HFF-Myc (cell line): ENCODE measurements at regions not wholly inside any gene's neighbourhood (a gene's known extent, or its start where the extent isn't known, plus 50 kb on each side); places are given as distances from the start of the nearest gene placed in this dataset.
A peak's percentile ranks its signal among the peaks of the same experiment; 100 is the strongest.

Experiments used
- DNase-seq: peaks from one replicate; pipeline ENCODE4 v3.0.0-alpha.2; 2011; ENCODE audit warnings: low read depth; ENCODE audit errors: extremely low read depth
- H3K4me3 ChIP-seq: replicated peaks from 2 replicates; pipeline ENCODE4 v1.5.1; 2011; ENCODE audit warnings: low read depth, mild to moderate bottlenecking, control low read depth, low read length
- TF ChIP-seq, protein P1 (sequence below): IDR thresholded peaks from 2 replicates; pipeline ENCODE4 v1.5.1; 2012; ENCODE audit warnings: mild to moderate bottlenecking, low read depth, low read length, control low read depth; ENCODE audit errors: missing control alignments

DNA sequence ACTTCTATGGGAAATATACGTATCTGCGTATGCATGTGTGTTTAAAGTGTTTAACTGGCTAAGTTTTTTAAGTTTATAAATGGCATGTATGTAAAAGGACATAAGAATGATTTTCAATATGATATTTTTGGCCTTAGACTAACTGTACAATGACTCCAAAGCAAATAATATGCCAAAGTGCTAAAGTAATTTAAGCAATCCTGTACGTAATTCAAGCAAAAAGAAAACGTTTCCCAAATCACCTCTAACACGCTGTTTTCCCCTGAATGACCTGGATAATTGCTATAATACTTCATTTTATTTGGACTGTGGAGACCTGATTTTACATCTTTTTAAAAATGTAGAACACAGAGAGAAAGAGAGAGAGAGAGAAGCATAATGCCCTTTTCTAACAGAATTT lies 183.0 kb upstream of the HAND2 start:
- H3K4me3 ChIP-seq, result no peak overlapping the region
- no peak for DNase-seq
- TF ChIP-seq, protein P1, sequence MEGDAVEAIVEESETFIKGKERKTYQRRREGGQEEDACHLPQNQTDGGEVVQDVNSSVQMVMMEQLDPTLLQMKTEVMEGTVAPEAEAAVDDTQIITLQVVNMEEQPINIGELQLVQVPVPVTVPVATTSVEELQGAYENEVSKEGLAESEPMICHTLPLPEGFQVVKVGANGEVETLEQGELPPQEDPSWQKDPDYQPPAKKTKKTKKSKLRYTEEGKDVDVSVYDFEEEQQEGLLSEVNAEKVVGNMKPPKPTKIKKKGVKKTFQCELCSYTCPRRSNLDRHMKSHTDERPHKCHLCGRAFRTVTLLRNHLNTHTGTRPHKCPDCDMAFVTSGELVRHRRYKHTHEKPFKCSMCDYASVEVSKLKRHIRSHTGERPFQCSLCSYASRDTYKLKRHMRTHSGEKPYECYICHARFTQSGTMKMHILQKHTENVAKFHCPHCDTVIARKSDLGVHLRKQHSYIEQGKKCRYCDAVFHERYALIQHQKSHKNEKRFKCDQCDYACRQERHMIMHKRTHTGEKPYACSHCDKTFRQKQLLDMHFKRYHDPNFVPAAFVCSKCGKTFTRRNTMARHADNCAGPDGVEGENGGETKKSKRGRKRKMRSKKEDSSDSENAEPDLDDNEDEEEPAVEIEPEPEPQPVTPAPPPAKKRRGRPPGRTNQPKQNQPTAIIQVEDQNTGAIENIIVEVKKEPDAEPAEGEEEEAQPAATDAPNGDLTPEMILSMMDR, result no peak

DNA sequence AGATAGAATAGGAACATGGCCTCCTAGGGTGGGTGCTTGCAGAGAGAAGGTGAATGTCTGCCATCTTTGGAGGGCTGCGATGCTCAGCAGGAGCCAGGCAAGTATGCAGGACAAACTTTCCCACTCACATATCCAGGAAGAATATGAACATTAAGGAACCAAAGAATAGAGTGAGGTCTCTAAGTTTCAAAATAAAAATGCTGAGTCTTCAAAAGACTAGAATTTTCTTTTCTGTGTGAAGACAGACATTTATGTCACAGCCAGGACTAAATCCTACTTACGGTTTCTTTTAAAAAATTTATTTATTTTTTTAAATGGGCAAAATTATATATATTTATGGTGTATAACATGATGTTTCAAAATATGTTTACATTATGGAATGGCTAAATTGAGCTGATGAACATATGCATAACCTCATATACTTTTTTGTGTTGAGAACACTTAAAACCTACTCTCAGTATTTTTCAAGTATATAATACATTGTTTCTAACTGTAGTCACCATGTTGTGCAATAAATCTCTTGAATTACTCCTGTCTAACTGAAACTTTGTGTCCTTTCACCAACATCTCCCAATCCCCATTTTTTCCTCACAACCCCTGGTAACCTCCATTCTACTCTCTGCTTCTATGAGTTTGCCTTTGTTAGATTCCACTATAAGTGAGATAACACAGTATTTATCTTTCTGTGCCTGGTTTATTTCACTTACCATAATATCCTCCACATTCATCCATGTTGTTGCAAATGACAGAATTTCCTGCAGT lies 177.8 kb upstream of the HAND2 start:
- TF ChIP-seq, protein P1, result no peak
- H3K4me3 ChIP-seq, result no peak overlapping the region
- DNase-seq, result no peak

DNA sequence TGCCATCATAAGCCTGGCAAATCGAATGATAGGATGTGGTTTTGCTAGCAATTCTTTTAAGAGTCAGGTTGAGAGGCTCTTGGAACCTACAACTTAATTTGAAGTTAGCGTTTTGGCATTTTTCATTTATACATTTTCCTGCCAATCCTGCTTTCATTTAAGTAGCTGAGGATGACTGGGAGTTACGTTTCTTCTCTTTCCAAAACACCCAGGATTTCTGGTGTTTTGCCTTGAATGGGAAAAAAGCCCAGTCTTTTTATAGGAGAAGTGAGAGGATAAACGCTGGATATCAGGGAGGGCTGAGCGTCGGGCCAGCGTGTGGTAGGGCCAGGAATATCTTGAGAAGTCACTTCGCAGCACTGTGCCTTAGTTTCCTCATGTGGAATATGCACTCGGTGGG lies 174.2 kb upstream of the HAND2 start:
- TF ChIP-seq, protein P1, result no peak
- DNase-seq, result no peak
- H3K4me3 ChIP-seq, result no peak overlapping the region

DNA sequence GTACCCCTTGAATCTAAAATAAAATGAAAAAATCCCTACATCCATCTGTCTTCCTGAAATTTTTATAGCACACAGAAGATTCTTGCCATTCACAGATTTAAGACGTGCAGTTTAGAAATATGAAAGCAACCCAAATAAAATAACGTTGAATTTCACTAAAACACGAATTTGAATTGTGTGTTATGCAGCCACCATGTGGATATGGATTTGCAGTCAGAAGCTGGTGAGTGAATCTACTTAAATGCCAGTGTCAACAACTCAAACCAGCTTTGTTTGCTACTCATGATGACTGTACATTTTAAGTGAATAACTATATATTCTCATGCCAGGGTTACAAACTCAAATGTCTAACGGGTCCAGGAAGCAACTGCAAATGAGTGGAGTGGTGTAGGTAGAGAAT lies 173.0 kb upstream of the HAND2 start:
- H3K4me3 ChIP-seq, result no peak overlapping the region
- TF ChIP-seq, protein P1, result no peak
- DNase-seq, result peak; percentile 0

DNA sequence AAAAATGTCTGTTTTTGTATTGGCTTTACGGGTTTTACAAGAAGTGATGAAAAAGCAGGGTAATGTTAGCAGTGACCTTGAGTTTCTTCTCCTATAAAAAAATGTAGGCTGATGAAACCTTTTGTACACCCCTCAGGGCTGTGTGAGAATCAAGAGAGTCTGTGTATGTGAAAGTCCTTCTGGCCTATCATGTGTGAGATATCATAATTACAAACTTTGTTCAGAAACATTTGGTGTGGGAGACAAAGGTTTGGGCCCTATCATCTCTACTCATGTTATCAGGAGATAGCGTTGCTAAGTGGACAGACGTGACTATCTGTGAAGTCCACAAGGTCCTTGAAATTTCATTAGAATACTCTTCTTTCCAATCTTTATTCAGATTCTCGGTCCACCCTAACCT lies 170.6 kb upstream of the HAND2 start:
- no peak for DNase-seq
- TF ChIP-seq, protein P1, result no peak
- H3K4me3 ChIP-seq, result no peak overlapping the region

DNA sequence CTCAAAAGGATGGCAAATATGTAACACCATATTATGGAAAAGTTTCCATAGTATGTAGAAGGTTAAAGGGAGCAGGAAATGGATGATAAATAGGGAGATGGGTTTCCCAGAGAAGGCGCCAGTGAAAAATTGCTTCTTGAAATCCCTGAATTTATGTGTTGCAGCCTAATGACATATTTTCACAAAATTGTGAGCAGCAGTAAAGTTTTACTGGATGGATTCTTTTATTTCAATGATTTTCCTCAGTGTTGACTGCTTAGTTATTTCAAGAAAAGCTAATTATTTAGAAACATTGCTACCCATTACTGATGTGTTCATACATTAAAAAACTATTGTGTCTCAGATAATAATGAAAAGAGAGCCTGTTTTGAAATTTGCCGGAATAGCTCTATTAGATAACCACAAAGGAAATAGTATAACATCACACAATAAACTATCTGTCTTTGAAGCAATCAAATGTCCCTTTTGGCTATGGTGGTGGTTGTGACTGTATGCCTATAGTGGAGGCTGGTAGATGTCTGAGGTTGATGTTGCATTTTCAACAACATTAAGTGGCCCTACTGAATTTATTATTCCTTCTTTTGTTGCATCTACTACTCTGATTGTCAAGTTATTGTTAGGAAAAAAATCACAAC lies 169.9 kb upstream of the HAND2 start:
- TF ChIP-seq, protein P1, result no peak
- DNase-seq, result no peak
- no peak overlapping the region for H3K4me3 ChIP-seq
